Skeletal muscle satellite cell (primary cell): ENCODE measurements at regions not wholly inside any gene's neighbourhood (a gene's known extent, or its start where the extent isn't known, plus 50 kb on each side); places are given as distances from the start of the nearest gene placed in this dataset.
"Not testable (repeated sequence)": the region's sequence is repeated elsewhere in the genome, so short reads cannot be mapped to it uniquely, and the experiment has no call there.

Experiments
- H3K27me3 ChIP-seq: 2 replicates; pipeline ENCODE4 v1.7.0; 2013; ENCODE audit warnings: low read length; ENCODE audit not compliant: control insufficient read depth, insufficient read depth
- H3K36me3 ChIP-seq: 2 replicates; pipeline ENCODE4 v1.7.0; 2013; ENCODE audit warnings: mild to moderate bottlenecking, control low read depth, low read length; ENCODE audit not compliant: insufficient read depth
- H3K4me1 ChIP-seq: 2 replicates; pipeline ENCODE4 v1.7.0; 2013; ENCODE audit warnings: low read length; ENCODE audit not compliant: control insufficient read depth, insufficient read depth
- H3K4me2 ChIP-seq: 2 replicates; pipeline ENCODE4 v1.7.0; 2013; ENCODE audit warnings: mild to moderate bottlenecking, low read length
- H3K4me3 ChIP-seq: 2 replicates; pipeline ENCODE4 v1.7.0; 2013; ENCODE audit warnings: low read length
- H3K9ac ChIP-seq: 2 replicates; pipeline ENCODE4 v1.7.0; 2013; ENCODE audit warnings: mild to moderate bottlenecking, low read depth, low read length, moderate library complexity
- H3K9me3 ChIP-seq: replicated peaks from 2 replicates; pipeline ENCODE4 v1.7.0; 2013; ENCODE audit warnings: mild to moderate bottlenecking, control low read depth, low read length

GRCh38 chr4:64001229-64001898 is 407.9 kb downstream of the TECRL start:
- H3K36me3 ChIP-seq = no peaks in the 10 kb centered on the region
- no peak overlapping the region for H3K4me2 ChIP-seq
- H3K27me3 ChIP-seq = no peaks in the 10 kb centered on the region
- H3K4me3 ChIP-seq = no peak overlapping the region
- H3K9me3 ChIP-seq = peaks cover 6% of the 10 kb centered on the region
- H3K9ac ChIP-seq = no peak overlapping the region
- no peaks in the 10 kb centered on the region for H3K4me1 ChIP-seq

- Histone ChIP-seq H3K4me2 (no peak overlapping the region), H3K36me3 (no peaks in the 10 kb centered on the region), H3K9me3 (peaks cover 9% of the 10 kb centered on the region), H3K27me3 (no peaks in the 10 kb centered on the region), H3K4me3 (no peak overlapping the region), H3K4me1 (no peaks in the 10 kb centered on the region), H3K9ac (no peak overlapping the region)
These were observed 409.0 kb downstream of the TECRL start for GRCh38 chr4:64000241-64000640.

- H3K36me3 ChIP-seq = no peaks in the 10 kb centered on the region
- no peak overlapping the region for H3K9ac ChIP-seq
- no peaks in the 10 kb centered on the region for H3K4me1 ChIP-seq
- H3K4me2 ChIP-seq = no peak overlapping the region
- peaks cover 7% of the 10 kb centered on the region for H3K9me3 ChIP-seq
- H3K4me3 ChIP-seq = no peak overlapping the region
- no peaks in the 10 kb centered on the region for H3K27me3 ChIP-seq
These were observed 423.0 kb downstream of the TECRL start for GRCh38 chr4:63986253-63986652.

GRCh38 chr4:63983224-63983623 is 426.0 kb downstream of the TECRL start:
- no peak overlapping the region for H3K4me3 ChIP-seq
- H3K36me3 ChIP-seq = no peaks in the 10 kb centered on the region
- no peaks in the 10 kb centered on the region for H3K27me3 ChIP-seq
- H3K9me3 ChIP-seq = peaks cover 4% of the 10 kb centered on the region
- H3K4me2 ChIP-seq = no peak overlapping the region
- no peaks in the 10 kb centered on the region for H3K4me1 ChIP-seq
- no peak overlapping the region for H3K9ac ChIP-seq

- no peaks in the 10 kb centered on the region for H3K36me3 ChIP-seq
- H3K4me3 ChIP-seq = no peak overlapping the region
- no peaks in the 10 kb centered on the region for H3K27me3 ChIP-seq
- H3K4me1 ChIP-seq = no peaks in the 10 kb centered on the region
- no peak overlapping the region for H3K4me2 ChIP-seq
- no peaks in the 10 kb centered on the region for H3K9me3 ChIP-seq
- H3K9ac ChIP-seq = no peak overlapping the region
These were observed 443.4 kb downstream of the TECRL start for GRCh38 chr4:63965875-63966274.

- not testable (repeated sequence) for H3K4me2 ChIP-seq, H3K27me3 ChIP-seq, H3K36me3 ChIP-seq, H3K4me1 ChIP-seq, H3K4me3 ChIP-seq, H3K9me3 ChIP-seq, H3K9ac ChIP-seq
These were observed 466.5 kb downstream of the TECRL start for GRCh38 chr4:63942706-63943286.

GRCh38 chr4:63937961-63938360 is 471.3 kb downstream of the TECRL start:
- H3K4me1 ChIP-seq = no peaks in the 10 kb centered on the region
- no peak overlapping the region for H3K4me2 ChIP-seq
- H3K27me3 ChIP-seq = no peaks in the 10 kb centered on the region
- no peaks in the 10 kb centered on the region for H3K9me3 ChIP-seq
- H3K9ac ChIP-seq = no peak overlapping the region
- no peak overlapping the region for H3K4me3 ChIP-seq
- H3K36me3 ChIP-seq = no peaks in the 10 kb centered on the region

- Histone ChIP-seq H3K4me3 (no peak overlapping the region), H3K27me3 (no peaks in the 10 kb centered on the region), H3K4me2 (no peak overlapping the region), H3K4me1 (no peaks in the 10 kb centered on the region), H3K9ac (no peak overlapping the region), H3K9me3 (peaks cover 6% of the 10 kb centered on the region), H3K36me3 (no peaks in the 10 kb centered on the region)
These were observed 487.1 kb downstream of the TECRL start for GRCh38 chr4:63922146-63922545.

GRCh38 chr4:63921561-63921960 is 487.7 kb downstream of the TECRL start:
- Histone ChIP-seq H3K9me3 (peaks cover 6% of the 10 kb centered on the region), H3K36me3 (no peaks in the 10 kb centered on the region), H3K4me3 (no peak overlapping the region), H3K27me3 (no peaks in the 10 kb centered on the region), H3K9ac (no peak overlapping the region), H3K4me2 (no peak overlapping the region), H3K4me1 (no peaks in the 10 kb centered on the region)

GRCh38 chr4:63919636-63920365 is 489.4 kb downstream of the TECRL start:
- Histone ChIP-seq H3K4me3 (no peak overlapping the region), H3K27me3 (no peaks in the 10 kb centered on the region), H3K9me3 (peaks cover 10% of the 10 kb centered on the region), H3K36me3 (no peaks in the 10 kb centered on the region), H3K4me2 (no peak overlapping the region), H3K4me1 (no peaks in the 10 kb centered on the region), H3K9ac (no peak overlapping the region)

- H3K9me3 ChIP-seq = peaks cover 3% of the 10 kb centered on the region
- no peaks in the 10 kb centered on the region for H3K4me1 ChIP-seq
- H3K9ac ChIP-seq = no peak overlapping the region
- no peak overlapping the region for H3K4me3 ChIP-seq
- H3K4me2 ChIP-seq = no peak overlapping the region
- no peaks in the 10 kb centered on the region for H3K36me3 ChIP-seq
- no peaks in the 10 kb centered on the region for H3K27me3 ChIP-seq
These were observed 502.5 kb downstream of the TECRL start for GRCh38 chr4:63906660-63907183.
